Bronchial epithelial cell (primary cell): ENCODE measurements at regions not wholly inside any gene's neighbourhood (a gene's known extent, or its start where the extent isn't known, plus 50 kb on each side); places are given as distances from the start of the nearest gene placed in this dataset.
A peak's percentile ranks its signal among the peaks of the same experiment; 100 is the strongest.

Experiments
- DNase-seq: peaks from one replicate; pipeline ENCODE4 v3.0.0-alpha.2; 2010; ENCODE audit warnings: low read depth
- FAIRE-seq: peaks from 2 replicates; lab custom pipeline; 2011; peaks lifted over from hg19 to GRCh38; lab: Jason Lieb, UNC
- H3K27me3 ChIP-seq: 2 replicates; pipeline ENCODE4 v1.5.1; 2011; ENCODE audit warnings: low read length; ENCODE audit not compliant: control insufficient read depth, insufficient read depth
- H3K36me3 ChIP-seq: 2 replicates; pipeline ENCODE4 v1.5.1; 2011; ENCODE audit warnings: low read length; ENCODE audit not compliant: control insufficient read depth, insufficient read depth
- H3K4me3 ChIP-seq: 2 replicates; pipeline ENCODE4 v1.5.1; 2011; ENCODE audit warnings: mild to moderate bottlenecking, low read depth, low read length, control low read depth
- CTCF ChIP-seq: IDR thresholded peaks from 2 replicates; pipeline ENCODE4 v1.5.1; 2011; ENCODE audit warnings: mild to moderate bottlenecking, moderate library complexity, low read length, control low read depth, inconsistent platforms; ENCODE audit not compliant: insufficient read depth, severe bottlenecking

DNA sequence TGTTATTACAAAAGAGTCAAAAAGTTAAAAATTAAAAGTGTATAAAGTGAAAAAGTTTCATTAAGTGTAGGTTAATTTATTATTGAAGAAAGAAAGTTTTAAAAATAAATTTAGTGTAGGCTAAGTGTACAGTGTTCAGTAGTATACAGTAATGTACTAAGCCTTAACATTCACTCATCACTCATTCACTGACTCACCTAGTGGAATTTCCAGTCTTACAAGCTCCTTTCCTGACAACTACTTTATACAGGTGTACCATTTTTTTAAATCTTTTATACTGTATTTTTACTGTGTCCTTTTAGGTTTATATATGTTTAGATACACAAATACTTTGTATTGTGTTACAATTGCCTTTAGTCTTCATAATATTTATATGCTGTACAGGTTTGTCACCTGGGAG, 530.2 kb upstream of the FAM174A start:
- peak; percentile 90 for DNase-seq
- Histone ChIP-seq H3K27me3 (no peaks in the 10 kb centered on the region), H3K36me3 (no peaks in the 10 kb centered on the region), H3K4me3 (no peak overlapping the region)
- no peak for TF ChIP-seq CTCF
- no peak for FAIRE-seq

DNA sequence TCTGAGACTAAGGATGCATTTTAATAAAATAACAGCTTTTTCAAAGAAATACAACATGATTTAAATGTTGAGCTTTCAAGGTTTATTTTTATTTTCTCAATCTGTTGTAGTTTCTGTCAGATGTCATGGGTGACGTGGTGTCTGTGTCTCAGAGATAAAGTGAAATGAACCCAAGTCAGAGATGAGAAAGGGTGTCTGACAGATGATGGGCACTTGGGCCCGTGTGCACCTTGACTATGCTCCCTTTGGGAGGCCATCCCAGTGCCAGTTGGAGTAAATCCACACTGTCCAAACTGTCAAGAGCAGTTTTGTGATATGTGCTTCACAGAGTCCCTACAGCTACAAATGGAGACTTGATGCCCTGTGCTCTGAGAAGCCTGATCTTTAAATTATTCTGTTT, 536.9 kb upstream of the FAM174A start:
- FAIRE-seq (no peak), DNase-seq (no peak)
- Histone ChIP-seq H3K27me3 (no peaks in the 10 kb centered on the region), H3K36me3 (no peaks in the 10 kb centered on the region), H3K4me3 (no peak overlapping the region)
- no peak for TF ChIP-seq CTCF

DNA sequence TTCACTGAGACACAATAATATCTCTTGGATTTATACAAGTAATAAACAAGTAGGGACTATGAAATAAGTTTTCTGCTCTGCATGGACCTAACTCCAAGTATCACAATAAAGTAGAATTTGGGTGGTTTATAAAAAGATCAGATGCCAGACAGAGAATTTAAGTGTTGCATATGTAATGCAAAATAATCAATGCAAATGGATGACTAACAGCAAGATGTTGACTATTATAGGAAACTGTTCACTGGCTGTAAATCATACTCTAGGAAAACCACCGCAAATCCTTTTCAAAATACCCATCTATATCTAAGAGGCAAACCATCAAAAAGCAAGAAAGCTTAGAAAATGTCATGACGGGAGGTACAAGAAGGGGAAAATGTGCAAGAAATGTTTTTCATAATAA, 539.8 kb upstream of the FAM174A start:
- no peak for DNase-seq

DNA sequence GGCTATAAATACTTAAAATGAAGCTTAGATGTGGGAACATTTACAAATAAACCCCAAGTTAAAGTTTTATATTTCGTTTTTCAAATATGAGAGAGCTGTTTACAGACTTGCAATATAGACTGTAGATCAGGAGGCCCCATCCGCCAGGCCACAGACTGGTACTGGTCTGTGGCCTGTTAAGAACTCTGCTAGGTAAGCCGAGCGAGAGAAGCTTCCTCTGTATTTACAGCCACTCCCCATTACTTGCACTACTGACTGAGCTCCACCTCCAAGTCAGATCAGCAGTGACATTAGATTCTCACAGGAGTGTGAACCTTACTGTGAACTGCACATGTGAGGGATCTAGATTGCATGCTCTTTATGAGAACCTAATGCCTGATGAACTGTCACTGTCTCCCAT, 561.4 kb upstream of the FAM174A start:
- TF ChIP-seq CTCF = no peak
- no peak for DNase-seq
- Histone ChIP-seq H3K36me3 (no peaks in the 10 kb centered on the region), H3K27me3 (no peaks in the 10 kb centered on the region), H3K4me3 (no peak overlapping the region)
- no peak for FAIRE-seq

More for the DNA sequence above, 539.8 kb upstream of the FAM174A start:
- H3K36me3 ChIP-seq = no peaks in the 10 kb centered on the region
- FAIRE-seq = no peak
- no peaks in the 10 kb centered on the region for H3K27me3 ChIP-seq
- no peak overlapping the region for H3K4me3 ChIP-seq
- no peak for TF ChIP-seq CTCF

DNA sequence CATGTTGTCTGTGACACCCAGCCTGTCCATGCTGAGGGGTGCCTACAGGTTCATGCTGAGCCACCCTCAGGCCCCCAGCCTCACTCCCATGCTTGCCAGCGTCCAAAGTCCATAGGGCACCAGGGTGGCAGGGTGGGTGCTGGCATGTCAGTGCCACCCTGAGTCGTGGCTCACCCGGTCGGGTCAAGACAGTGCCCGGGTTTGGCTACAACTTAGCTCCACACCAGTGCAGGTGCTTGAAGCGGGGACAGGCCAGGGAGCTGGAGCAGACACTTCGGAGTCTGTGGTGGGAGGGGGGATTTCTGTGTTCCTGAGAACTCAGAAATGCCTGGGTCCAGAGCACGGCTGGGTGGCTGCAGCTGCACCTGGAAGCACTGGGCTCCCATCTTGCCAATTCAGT, 579.2 kb upstream of the FAM174A start:
- no peak overlapping the region for H3K4me3 ChIP-seq
- no peak for FAIRE-seq
- TF ChIP-seq CTCF = no peak
- no peak for DNase-seq
- H3K27me3 ChIP-seq = no peaks in the 10 kb centered on the region
- no peaks in the 10 kb centered on the region for H3K36me3 ChIP-seq

GRCh38 chr5:99955006-99955405, 580.2 kb upstream of the FAM174A start:
- Histone ChIP-seq H3K27me3 (no peaks in the 10 kb centered on the region), H3K4me3 (no peak overlapping the region), H3K36me3 (no peaks in the 10 kb centered on the region)
- no peak for FAIRE-seq
- DNase-seq = no peak
- TF ChIP-seq CTCF = no peak
